ENCODE measurements at regions not wholly inside any gene's neighbourhood (a gene's known extent, or its start where the extent isn't known, plus 50 kb on each side); places are given as distances from the start of the nearest gene placed in this dataset.

DNA sequence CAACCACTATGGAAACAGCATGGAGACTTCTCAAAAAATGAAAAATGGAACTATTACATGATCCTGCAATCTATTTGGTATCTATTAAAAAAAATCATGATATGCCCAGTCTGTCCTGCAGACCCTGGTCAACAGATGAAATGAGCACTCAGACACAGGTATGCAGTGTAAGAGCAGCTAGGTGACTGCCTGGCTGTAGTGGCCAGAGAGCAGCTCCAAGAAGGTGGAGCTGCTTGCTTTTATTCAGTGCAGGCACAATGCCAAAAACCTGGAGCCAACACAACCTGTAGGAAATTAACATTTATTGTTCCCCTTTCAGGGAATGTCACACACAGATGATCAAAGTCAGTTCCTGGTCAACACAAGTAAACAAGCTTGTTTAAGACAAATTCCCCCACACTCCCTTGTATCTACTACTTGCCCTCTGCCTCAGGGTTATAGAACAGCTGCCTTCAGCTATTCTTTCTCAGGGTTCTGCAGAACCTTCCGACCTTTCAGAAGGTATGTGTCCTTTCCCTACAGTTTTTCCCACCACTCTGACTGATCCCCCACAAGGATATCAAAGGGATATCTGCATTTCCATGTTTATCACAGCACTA, 933.7 kb upstream of the SLITRK5 start:
- DNase-seq, result no peak

DNA sequence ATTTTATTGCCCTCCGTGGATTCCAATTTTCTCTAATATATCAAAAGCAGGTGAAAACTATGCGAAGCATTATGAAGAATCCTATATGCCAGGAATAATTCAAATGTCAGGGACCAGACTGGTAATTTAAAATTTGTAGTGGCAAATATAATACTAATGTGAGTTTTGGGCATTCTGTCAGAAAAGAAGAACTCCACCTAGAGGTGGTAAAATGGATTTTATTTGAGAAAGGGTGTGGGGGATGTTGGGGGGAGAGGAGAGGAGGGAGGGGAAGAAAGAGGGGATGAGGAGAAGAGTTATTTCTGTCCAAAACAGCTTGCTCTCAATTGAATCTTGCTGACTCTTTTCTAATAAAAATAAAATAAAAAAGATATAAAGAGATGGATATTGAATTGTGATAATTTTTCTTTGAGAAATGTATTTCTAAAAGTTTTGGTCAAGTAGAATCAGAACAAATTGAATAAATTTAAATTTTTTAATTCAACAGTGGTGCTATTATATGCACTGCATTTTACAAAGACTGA, 929.3 kb upstream of the SLITRK5 start:
- DNase-seq, result no peak

DNA sequence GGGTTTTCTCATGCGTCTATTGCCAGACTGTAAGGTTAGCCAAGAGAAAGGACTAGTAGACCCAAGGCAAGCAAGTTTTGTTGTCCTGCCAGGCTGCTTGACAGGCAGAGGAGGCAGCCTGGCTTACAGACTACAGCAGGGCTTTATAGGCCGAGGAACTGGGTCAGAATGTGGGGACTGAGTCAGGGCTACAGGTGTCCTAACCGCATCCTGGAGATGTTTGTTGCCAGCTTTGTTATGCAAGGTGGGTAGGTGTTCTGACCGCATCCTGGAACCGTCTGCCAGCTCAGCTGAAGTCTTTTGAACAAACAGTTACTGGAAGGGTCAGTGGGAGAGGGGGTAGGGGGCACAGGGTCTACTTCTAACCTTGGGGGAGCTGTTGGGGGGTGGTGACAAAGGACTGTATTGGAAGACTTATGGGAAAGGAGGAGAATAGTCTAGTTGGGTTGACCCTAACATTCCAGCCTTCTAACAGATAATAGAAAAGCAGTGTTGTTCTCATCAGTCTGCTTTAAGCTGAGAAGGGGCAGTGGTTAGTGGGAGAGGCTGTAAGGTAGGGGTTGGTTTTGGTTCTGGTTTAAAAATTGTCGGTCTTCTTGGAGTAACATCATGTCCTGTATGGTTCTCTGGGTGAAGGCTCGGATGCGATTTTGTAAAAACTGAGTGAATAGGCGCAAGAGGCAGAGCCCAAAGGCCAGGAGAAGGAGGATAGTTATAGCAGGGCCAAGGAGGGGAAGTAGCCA, 913.8 kb upstream of the SLITRK5 start:
- no peak for DNase-seq

DNA sequence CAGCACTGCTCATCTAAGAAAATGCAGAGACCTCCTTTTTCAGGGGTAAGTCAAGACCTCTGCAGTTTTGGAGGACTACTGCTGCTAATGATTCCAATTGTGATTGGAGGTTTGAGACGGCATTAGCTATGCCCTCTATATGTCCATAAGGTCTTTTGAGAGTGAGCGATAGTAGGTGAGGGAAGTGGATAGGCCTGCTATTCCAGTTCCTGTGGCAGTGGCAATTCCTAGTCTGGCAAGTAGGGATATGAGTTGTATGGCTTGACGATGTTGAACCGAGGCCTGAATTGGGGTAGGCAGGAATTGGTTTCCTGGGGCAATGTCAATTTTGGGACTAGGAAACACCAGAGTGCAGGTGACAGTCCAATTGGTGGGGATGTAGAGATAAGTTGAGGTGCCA, 913.1 kb upstream of the SLITRK5 start:
- DNase-seq, result no peak

DNA sequence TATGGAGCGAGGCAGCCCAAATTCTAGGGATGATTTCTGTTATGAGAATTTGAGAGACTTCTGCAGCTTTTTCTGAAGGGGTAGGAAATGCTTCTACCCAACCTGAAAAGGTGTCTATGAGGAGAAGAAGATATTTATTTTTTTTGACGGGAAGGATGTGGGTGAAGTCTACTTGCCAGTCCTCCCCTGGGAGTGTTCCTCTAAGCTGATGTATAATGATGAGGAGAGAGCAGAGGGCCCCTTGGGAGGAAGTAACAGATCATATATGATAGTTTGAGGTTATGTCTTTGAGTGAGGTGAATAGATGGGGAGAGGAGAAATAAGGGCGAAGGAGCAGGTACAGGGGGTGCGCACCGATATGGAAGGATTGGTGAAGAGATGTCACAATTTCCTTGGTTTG, 910.6 kb upstream of the SLITRK5 start:
- DNase-seq, result no peak

DNA sequence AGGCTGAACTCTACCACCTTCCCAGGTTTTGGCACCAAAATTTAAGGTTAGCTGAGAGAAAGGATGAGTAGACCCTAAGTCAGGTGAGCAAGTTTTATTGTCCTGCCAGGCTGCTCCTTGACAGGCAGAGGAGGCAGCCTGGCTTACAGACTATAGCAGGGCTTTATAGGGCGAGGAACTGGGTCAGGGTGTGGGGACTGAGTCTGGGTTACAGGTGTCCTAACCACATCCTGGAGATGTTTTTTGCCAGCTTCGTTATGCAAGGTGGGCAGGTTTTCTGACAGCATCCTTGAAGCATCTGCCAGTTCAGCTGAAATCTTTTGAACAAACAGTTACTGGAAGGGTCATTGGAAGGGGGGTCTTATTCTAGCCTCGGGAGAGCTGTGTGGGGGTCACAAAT, 905.7 kb upstream of the SLITRK5 start:
- no peak for DNase-seq

DNA sequence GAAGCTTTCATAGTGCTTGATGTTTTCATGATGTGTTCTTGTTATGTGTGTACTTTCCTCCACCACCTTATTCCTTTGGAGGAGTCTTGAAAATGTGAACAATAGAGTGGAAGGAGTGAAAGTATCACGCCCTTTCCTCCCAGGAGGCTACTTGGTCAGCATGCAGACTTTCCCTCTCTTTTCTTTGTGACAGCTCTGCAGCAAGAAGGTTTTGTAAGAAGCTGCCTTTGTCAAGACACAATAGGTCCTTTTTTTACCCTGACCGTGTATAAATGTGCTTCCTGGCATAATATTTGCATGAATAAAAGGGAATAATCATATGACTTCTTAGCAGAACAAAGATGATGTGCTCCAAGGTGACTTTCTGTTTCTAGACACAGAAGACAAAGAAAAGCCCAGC, 882.6 kb upstream of the SLITRK5 start:
- no peak for DNase-seq

DNA sequence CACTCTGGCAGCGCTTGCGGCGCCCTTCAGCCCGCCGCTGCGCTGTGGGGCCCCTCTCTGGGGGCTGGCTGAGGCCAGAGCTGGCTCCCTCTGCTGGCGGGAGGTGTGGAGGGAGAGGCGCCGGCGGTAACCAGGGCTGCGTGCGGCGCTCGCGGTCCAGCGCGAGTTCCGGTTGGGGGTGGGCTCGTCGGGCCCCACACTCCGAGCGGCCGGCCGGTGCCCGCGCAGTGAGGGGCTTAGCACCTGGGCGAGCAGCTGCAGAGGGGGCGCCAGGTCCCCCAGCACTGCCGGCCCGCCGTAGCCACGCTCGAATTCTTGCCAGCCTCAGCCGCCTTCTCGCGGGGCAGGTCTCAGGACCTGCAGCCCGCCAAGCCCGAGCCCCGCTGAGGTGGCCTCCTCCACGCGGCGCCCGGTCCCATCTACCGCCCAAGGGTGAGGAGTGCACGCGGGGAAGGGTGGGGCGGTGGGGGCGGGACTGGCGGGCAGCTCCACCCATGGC, 879.0 kb upstream of the SLITRK5 start:
- DNase-seq, result no peak

DNA sequence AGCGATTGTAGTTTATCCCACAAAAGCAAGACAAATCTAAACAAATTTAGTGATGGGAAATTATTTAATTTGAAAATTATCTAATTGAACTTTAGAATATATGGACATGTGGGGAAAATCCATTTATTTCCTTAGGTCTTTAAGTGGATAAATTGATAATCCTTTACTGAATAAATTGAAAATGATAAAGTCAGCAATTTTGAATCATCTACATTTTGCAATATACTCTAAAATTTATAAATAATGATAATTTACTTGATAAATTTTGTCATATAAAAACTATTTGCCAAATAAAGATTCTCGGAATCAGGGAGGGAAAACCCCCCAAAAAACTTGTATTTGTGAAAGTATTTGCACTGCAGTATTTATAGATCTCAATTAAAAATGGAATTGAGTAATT, 875.3 kb upstream of the SLITRK5 start:
- no peak for DNase-seq

DNA sequence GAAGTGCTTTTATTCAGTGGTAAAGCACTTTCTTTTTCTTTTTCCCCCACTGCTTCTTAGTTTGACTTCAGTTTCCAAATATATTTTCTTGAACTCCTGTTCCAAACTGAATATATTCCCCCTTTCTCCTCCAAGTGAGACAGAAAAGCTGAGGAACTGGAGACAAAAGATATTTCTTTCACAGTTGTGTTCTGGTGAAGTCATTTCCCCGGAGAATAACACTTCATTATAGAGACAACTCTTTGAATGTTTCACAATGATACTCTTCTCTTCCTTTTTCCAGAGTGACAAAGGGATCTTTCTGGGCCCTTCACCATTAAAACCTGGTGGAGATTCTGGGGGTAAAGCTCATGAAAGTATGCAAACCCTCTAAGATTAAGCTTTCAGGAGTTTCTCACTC, 860.8 kb upstream of the SLITRK5 start:
- no peak for DNase-seq

DNA sequence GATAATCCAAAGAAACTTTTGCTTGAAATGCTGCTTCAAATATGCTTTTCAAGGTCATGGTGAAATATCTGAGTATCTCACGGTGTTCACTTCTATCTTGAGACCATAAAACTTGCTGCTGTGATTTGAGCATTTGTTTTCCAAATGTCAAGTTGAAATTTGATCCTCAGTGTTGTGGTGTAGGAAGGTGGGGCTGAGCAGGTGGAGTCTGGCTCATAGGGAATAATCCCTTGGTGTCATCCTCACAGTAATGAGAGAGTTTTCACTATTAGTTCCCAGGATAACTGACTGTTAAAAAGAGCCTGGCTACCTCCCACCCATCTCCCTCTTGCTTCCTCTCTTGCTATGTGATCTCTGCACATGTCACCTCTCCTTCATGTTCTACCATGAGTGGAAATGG, 858.0 kb upstream of the SLITRK5 start:
- no peak for DNase-seq

DNA sequence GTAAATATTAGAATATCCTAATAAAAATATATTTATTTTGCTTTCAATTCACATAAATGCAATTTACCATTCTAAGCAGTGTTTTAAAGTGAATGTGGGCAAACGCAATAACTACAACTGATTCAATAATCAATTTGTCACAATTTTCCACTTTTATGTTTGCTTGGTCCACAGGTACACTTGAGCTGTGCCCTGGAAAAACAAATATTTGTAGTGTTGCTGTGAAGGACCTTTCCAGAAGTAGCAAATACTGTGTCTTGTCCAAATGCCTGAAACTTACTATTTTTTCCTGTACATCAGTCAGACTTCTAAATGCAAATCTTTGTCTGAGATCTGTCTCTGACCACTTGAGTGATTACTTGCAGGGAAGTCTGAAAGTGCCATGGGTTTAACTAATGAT, 845.8 kb upstream of the SLITRK5 start:
- no peak for DNase-seq

DNA sequence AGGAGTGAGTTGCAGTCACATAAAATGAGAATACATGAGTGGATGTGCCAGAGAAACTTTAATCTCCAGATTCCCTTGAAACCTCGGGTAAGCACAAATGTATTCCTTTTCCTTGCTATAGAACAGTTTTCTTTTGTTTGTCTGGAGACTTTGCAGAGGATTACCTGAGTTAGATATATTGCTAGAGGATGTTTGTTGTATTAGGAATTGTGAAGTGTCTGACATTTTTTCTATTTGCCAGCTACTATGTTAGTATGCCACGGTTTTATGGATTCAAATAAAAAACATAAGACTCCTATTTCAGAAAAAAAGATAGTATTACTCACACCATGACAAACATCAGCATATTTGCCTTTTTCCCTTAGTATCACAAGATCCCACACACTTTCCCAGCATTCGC, 844.9 kb upstream of the SLITRK5 start:
- no peak for DNase-seq

DNA sequence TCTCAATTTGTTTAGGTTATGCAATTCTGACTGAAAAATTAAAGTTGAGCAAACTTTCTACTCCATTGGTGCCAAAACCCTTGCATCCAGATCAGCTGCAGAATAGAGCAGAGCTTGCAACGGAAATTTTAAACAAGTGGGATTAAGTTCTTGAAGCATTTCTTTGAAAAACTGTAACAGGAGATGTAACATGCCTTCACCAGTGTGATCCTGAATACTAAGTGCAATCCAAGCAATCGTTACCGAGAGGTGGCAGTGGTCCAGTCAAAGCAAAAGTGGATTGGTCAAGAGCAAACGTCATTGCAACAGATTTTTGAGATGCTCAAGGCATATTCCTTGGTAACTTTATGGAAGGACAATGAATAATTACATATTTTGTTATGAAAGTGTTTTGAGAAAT, 841.1 kb upstream of the SLITRK5 start:
- DNase-seq, result no peak

DNA sequence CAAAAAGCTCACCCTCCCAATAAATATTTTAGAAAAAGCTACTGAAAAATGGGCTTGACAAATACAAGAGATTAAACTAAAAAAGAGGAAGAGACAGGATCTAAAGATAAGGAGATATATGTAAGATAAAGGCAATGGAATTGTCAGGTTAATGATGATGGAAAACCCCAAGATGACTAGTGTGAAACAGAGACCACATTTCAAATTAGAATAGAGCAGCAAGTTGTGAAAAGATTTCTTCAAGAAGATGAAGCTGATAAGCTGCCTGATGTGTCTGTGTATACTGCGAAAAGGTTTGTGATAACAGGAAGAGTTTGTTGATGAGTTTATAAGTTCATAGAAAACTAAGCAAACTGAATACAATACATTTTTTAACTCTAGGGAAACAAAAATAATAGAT, 840.1 kb upstream of the SLITRK5 start:
- DNase-seq, result no peak

DNA sequence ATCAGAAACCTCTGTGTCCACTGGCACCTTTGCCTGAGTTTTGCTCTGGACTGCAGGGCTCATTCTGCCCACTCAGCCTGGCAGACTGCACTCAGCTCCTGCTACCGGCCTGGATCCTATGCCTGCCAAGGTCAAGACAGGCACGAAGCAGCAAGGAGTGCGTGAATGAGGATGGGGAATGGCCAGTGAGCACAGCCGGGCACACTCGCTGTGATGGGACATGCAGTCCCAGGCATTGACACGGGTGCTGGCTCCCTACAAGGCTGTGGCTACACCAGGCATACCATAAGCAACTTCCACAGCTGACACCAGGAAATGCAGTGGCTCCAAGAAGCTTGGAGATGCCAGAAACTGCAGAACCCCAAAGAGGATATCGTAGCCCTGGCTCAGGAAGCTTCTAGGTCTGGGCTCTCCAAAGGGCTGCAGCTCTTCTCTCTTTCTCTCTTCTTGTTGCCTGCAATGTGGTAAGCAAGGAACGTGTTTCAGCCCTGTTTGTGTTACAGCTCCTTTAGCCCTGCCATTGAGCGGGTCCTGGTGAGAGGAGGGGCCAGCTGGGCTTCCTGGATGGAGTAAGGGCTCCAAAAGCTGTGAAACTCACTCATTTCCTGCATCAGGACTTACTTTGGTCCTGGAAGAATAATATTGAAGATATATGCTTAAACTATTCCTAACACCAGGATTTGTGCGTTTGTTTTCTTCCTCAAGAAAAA, 832.6 kb upstream of the SLITRK5 start:
- no peak for DNase-seq

DNA sequence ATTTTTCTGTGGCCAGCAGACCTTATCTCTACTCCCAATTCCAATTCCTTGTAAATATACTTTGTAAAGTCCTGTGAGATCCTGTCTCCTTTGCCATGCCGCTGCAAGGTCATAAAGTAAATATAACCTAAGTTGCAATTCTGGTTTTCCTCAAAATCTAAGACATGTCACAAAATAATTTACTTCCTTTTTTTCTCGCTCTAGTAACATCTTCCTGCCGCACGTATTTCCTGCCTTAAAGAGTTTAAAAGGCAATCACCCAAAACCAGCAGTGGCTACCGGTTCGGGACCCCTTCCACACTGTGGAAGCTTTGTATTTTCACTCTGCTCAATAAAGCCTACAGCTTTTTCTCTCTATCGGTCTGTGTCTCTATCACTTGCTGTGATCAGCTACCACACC, 832.0 kb upstream of the SLITRK5 start:
- no peak for DNase-seq

DNA sequence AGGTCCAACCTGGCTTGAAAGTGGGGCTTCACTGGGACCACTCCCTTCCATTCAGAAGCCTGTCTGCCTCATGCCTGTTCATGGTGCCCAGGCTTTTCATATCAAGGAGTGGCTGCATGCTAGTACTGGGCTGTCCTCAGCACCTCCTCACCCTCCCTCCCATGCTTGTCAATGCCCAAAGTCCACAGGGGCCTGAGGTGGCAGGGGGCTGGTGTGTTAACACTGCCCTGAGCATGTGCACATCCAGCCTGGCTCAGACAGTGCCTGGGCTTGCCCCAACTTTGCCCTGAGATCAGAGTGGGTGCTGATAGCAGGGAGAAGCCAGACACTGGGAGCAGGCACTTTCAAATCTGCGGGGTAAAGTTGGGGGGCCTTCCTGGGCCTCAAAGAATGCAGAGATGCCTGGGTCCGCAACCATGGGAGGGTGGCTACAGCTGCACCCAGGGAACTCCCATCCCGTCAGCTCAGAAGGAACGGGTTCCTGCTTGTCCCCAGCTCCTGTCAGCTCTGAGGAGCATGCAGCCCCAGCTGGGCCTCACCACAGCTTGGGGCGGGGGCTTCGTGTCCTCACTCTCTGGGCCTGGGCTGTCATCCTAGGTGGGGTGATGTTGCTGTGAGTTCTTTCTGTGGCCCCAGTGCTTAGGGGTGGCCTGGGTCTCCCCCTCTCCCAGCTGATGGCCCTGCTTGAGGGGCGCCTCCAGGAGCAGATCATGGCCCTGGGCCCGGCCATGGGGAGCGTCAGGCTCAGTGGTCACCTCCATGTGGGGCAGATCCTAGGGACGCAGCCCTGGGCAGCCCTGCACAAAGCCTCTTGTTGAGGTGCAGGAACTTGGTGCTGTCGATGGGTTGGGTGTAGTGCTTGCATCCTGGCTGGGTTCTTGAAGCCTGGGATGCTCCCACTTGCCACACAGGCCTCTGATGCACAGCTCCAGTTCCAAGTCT, 830.6 kb upstream of the SLITRK5 start:
- DNase-seq, result no peak

DNA sequence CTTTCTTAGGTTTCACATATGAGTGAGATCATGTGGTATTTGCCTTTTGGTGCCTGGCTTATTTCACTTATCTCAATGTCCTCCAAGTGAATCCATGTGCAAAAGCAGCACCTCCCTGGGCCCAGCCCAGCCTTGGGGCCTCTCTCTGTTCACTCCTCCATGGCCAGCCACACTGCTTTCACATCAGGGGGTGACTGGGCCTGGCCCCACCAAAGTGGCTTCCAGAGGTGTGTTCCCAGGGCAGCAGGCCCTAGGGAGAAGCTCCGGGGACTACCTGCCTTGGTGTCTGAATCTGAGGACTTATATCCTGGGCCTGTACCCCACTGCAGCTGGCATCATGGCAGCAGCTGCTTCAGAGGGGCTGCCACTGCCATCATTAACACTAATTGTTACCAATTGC, 829.9 kb upstream of the SLITRK5 start:
- DNase-seq, result no peak

DNA sequence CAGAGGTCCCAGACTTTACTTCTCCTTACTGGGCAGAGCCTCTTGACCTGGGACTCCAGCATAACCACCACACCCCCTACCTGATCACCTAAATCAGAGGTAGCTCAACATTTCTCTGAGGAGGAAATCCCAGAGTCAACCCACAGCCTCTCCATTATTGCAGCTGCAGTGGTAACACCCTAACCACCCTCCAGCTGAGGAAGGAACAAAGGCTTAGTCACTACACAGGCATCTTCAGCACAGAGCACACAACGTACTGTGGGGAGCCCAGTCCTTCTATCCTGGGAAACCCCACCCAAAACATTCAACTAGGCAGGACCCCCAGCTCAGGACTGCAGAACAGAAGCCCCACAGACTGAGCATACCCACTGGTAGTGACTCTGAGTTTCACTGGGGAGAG, 824.7 kb upstream of the SLITRK5 start:
- no peak for DNase-seq

DNA sequence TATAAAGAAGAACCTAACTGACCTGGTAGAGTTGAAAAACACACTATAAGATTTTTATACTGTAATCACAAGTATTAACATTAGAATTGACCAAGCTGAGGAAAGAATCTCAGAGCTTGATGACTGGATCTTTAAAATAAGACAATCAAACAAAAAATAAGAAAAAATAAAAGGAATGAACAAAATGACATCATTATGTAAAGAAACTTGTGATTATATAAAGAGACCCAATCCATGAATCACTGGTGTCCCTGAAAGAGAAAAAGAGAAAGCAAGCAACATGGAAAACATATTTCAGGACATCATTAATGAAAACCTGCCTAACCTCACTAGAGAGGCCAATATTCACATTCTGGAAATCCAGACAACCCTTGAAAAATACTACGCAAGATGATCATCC, 822.5 kb upstream of the SLITRK5 start:
- DNase-seq, result no peak

DNA sequence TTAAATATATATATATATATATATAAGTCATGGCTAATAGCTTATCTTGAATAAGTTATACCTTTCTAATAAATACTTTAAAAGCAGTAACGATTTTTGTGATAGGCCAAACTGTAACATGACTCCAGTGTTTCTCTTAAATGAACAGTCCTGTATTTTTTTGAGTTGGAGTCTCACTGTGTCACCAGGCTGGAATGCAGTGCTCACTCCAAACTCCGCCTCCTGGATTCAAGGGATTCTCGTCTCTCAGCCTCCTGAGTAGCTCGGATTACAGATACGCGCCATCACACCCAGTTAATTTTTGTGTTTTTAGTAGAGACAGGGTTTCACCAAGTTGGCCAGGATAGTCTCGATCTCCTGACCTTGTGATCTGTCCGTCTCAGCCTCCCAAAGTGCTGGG, 814.2 kb upstream of the SLITRK5 start:
- DNase-seq, result no peak

Data from occipital lobe (tissue), 1 donor.